ENCODE measurements at regions not wholly inside any gene's neighbourhood (a gene's known extent, or its start where the extent isn't known, plus 50 kb on each side); places are given as distances from the start of the nearest gene placed in this dataset.

DNA sequence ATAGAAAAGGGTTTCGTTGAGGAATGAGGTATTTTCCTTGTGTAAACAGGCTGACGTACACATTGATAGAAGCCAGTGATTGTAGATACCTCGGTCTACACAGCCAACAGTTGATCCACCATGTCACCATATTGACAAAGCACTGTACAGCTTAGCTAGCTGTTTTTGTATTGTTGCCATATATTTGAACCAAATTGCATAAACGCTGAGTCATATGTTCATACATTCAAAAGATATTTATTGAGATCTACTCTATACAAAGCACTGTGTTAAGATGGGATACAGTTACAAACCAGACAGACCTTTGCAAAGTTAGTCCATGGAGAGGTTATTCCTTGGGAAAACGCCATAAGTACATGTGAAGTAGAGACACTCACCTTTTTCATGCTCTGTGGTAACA, 132.4 kb upstream of the ATP1B1 start:
- TF ChIP-seq, protein P1, sequence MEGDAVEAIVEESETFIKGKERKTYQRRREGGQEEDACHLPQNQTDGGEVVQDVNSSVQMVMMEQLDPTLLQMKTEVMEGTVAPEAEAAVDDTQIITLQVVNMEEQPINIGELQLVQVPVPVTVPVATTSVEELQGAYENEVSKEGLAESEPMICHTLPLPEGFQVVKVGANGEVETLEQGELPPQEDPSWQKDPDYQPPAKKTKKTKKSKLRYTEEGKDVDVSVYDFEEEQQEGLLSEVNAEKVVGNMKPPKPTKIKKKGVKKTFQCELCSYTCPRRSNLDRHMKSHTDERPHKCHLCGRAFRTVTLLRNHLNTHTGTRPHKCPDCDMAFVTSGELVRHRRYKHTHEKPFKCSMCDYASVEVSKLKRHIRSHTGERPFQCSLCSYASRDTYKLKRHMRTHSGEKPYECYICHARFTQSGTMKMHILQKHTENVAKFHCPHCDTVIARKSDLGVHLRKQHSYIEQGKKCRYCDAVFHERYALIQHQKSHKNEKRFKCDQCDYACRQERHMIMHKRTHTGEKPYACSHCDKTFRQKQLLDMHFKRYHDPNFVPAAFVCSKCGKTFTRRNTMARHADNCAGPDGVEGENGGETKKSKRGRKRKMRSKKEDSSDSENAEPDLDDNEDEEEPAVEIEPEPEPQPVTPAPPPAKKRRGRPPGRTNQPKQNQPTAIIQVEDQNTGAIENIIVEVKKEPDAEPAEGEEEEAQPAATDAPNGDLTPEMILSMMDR (conservative IDR thresholded peaks at IDR 0.05; ENCODE audit: low read length), result no peak
- TF ChIP-seq EZH2phosphoT487 (IDR thresholded peaks at IDR 0.05; ENCODE audit: borderline replicate concordance, low read depth, low read length), result no peak
